Naive B cell (primary cell): ENCODE measurements at regions not wholly inside any gene's neighbourhood (a gene's known extent, or its start where the extent isn't known, plus 50 kb on each side); places are given as distances from the start of the nearest gene placed in this dataset.
A peak's percentile ranks its signal among the peaks of the same experiment; 100 is the strongest.

ENCODE experiments used
- ATAC-seq, 2 donors: fragments of 150-1000 bp; cut with Tn5 transposase; 2 replicates each; pipeline ENCODE4 v1.10.0; 2021; ENCODE audit warnings: low read depth in 2 of 2, mild to moderate bottlenecking in 2 of 2, moderate library complexity in 2 of 2
- DNase-seq: peaks from one replicate; pipeline ENCODE4 v3.0.0; 2022
- H3K27ac Mint-ChIP-seq, 6 donors: one replicate each; pipeline ENCODE4 v1.8.0; 2020 to 2022; ENCODE audit warnings: mild to moderate bottlenecking in 6 of 6, mixed read lengths in 6 of 6, moderate library complexity in 5 of 6, inconsistent platforms in 2 of 6
- H3K27me3 Mint-ChIP-seq, 3 donors: one replicate each; pipeline ENCODE4 v1.8.0; 2021 to 2022; ENCODE audit warnings: mixed read lengths in 3 of 3, mild to moderate bottlenecking in 1 of 3
- H3K36me3 Mint-ChIP-seq, 2 donors: one replicate each; pipeline ENCODE4 v1.8.0; 2020 to 2022; ENCODE audit warnings: mixed read lengths in 2 of 2, inconsistent platforms in 1 of 2, mild to moderate bottlenecking in 1 of 2
- H3K4me1 Mint-ChIP-seq, 3 donors: one replicate each; pipeline ENCODE4 v1.8.0; 2020 to 2022; ENCODE audit warnings: mixed read lengths in 3 of 3, inconsistent platforms in 1 of 3, mild to moderate bottlenecking in 1 of 3, moderate library complexity in 1 of 3
- H3K4me3 Mint-ChIP-seq, 8 donors: one replicate each; pipeline ENCODE4 v1.8.0; 2020 to 2022; ENCODE audit warnings: mild to moderate bottlenecking in 8 of 8, mixed read lengths in 8 of 8, moderate library complexity in 8 of 8, inconsistent platforms in 2 of 8
- H3K9me3 Mint-ChIP-seq, 7 donors: one replicate each; pipeline ENCODE4 v1.8.0; 2020 to 2022; ENCODE audit warnings: mixed read lengths in 7 of 7, mild to moderate bottlenecking in 5 of 7, inconsistent platforms in 2 of 7, moderate library complexity in 1 of 7

DNA sequence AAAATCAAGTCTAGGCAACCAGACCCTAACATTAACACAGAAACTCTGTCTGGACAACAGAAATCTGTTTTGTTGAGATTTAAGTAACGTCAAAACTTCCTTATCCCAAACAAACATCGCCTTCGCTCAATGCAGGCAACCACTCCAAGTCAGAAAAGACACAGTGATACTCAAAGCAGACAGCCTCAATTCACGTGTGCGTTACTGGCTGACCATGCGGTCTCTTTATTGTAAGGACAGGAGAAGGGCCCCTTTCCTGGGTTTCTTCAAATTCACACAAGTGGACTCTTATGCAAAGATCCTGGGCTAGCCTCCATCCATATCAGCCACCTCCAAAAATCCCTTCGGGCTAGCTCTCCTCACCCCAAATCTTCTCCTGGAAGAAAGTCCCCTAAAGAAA is 467.7 kb downstream of the SOX9 start:
- Mint-ChIP-seq H3K4me1 (peaks cover 8 to 19% (median 13%) of the 10 kb centered on the region in 3 donors), H3K27me3 (peaks cover 42 to 52% (median 48%) of the 10 kb centered on the region in 3 donors), H3K4me3 (no peak overlapping the region), H3K27ac (no peak overlapping the region), H3K9me3 (peaks cover 0 to 3% (median 0%) of the 10 kb centered on the region in 7 donors), H3K36me3 (no peaks in the 10 kb centered on the region)
- no peak for ATAC-seq
- DNase-seq: no peak

DNA sequence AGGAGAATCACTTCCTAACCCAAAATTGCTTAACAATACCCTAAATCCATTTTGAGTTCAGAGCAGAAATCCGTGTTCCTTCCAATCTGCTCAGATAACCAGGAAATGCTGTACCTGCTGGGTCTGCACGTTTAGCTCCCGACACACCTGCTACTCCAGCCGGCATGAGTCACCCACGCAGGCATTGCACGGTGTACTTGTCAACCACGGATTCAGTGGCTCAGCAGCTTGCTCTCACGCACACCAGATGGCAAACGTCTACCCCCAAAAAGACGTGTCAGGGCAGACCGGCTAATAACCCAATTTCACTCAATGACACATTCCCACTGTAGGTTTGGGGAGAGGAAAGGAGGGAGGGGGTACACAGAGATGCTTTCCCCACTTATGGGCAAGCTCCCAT is 468.1 kb downstream of the SOX9 start:
- H3K4me1 Mint-ChIP-seq: peaks cover 8 to 19% (median 13%) of the 10 kb centered on the region in 3 donors
- peaks cover 46 to 56% (median 49%) of the 10 kb centered on the region in 3 donors for H3K27me3 Mint-ChIP-seq
- DNase-seq: no peak
- no peaks in the 10 kb centered on the region for H3K36me3 Mint-ChIP-seq
- H3K9me3 Mint-ChIP-seq: peaks cover 0 to 3% (median 0%) of the 10 kb centered on the region in 7 donors
- ATAC-seq: no peak
- H3K27ac Mint-ChIP-seq: no peak overlapping the region
- no peak overlapping the region for H3K4me3 Mint-ChIP-seq

DNA sequence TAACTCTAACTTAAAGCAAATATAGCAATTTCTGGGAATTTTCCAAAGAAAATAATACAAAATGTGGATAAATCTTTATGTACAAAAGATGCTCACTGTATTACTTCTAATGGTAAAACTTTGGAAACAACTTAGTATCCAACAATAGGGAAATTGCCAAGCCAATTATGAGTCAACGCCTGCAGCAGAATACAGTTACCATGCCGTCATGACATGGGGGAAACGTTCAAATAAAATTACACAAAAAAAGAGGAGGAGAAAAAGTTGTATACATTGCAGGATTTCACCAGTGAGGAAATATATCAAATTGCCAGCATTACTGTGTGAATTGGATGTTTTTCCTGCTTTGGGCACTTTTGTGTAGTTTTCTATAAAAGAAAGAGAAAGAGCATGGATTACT is 469.6 kb downstream of the SOX9 start:
- Mint-ChIP-seq H3K36me3 (no peaks in the 10 kb centered on the region), H3K4me3 (peak overlapping the region in 6 of 8 donors; percentile 24 to 58 (median 44)), H3K4me1 (peaks cover 8 to 19% (median 13%) of the 10 kb centered on the region in 3 donors), H3K27ac (no peak overlapping the region), H3K27me3 (peaks cover 57 to 60% (median 60%) of the 10 kb centered on the region in 3 donors), H3K9me3 (peaks cover 0 to 3% (median 0%) of the 10 kb centered on the region in 7 donors)
- DNase-seq (no peak), ATAC-seq (no peak)

GRCh38 chr17:72590882-72591281 is 470.1 kb downstream of the SOX9 start:
- Mint-ChIP-seq H3K9me3 (peaks cover 0 to 6% (median 0%) of the 10 kb centered on the region in 7 donors), H3K27ac (no peak overlapping the region), H3K4me3 (peak overlapping the region in 5 of 8 donors; percentile 14 to 79 (median 66)), H3K36me3 (no peaks in the 10 kb centered on the region), H3K4me1 (peaks cover 8 to 19% (median 13%) of the 10 kb centered on the region in 3 donors), H3K27me3 (peaks cover 57 to 62% (median 57%) of the 10 kb centered on the region in 3 donors)
- DNase-seq (no peak), ATAC-seq (no peak)

GRCh38 chr17:72591289-72592241 is 470.7 kb downstream of the SOX9 start:
- peaks cover 8 to 19% (median 13%) of the 10 kb centered on the region in 3 donors for H3K4me1 Mint-ChIP-seq
- H3K36me3 Mint-ChIP-seq: no peaks in the 10 kb centered on the region
- peaks cover 56 to 59% (median 59%) of the 10 kb centered on the region in 3 donors for H3K27me3 Mint-ChIP-seq
- ATAC-seq (no peak), DNase-seq (no peak)
- H3K4me3 Mint-ChIP-seq: peak overlapping the region in 7 of 8 donors; percentile 66 to 87 (median 78)
- peaks cover 0 to 6% (median 0%) of the 10 kb centered on the region in 7 donors for H3K9me3 Mint-ChIP-seq
- H3K27ac Mint-ChIP-seq: no peak overlapping the region

DNA sequence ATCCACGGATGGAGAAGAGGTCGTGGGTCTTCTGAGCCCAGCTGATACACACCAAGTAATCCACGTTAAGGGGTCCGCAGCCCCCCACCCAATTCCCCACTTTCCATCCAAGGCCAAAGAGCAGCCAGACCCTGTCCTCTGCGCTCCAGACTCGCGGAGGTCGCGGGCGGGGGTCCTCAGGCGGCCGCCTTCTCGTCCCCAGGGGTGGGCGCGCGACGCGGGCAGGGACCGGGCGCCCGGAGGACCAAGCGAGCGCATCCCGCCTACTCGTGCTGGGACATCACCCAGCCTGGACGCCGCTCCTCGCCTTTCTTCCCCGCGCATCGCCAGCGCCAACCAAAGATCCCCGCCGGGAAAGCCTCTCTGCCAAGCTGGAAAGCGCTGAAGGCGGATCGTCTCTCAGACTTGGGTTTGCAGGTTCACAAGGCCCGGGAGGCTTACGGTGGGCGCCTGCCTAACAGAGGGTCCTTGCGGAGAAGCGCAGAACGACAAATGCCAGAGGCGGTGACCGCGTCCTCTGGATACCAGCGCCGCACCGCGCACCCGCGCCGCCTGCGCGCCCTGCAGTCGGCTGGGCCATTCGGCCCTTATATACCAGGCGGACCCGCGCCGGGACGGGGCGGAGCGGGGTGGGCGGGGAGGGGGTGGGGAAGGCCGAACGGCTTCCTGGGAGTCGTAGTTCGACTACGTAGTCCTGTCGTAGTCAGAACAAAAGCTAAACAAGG is 471.6 kb downstream of the SOX9 start:
- H3K36me3 Mint-ChIP-seq: no peaks in the 10 kb centered on the region
- peaks cover 0 to 6% (median 0%) of the 10 kb centered on the region in 7 donors for H3K9me3 Mint-ChIP-seq
- peaks cover 8 to 19% (median 13%) of the 10 kb centered on the region in 3 donors for H3K4me1 Mint-ChIP-seq
- peak overlapping the region in 7 of 8 donors; percentile 66 to 87 (median 78) for H3K4me3 Mint-ChIP-seq
- DNase-seq (no peak), ATAC-seq (no peak)
- H3K27me3 Mint-ChIP-seq: peaks cover 60 to 67% (median 64%) of the 10 kb centered on the region in 3 donors
- peak overlapping the region in 1 of 6 donors; percentile 8 for H3K27ac Mint-ChIP-seq

GRCh38 chr17:72592967-72593325 is 472.1 kb downstream of the SOX9 start:
- peaks cover 8 to 19% (median 13%) of the 10 kb centered on the region in 3 donors for H3K4me1 Mint-ChIP-seq
- DNase-seq (no peak), ATAC-seq (no peak)
- peaks cover 0 to 6% (median 0%) of the 10 kb centered on the region in 7 donors for H3K9me3 Mint-ChIP-seq
- no peak overlapping the region for H3K27ac Mint-ChIP-seq
- peak overlapping the region in 3 of 8 donors; percentile 1 to 77 (median 22) for H3K4me3 Mint-ChIP-seq
- no peaks in the 10 kb centered on the region for H3K36me3 Mint-ChIP-seq
- peaks cover 55 to 68% (median 66%) of the 10 kb centered on the region in 3 donors for H3K27me3 Mint-ChIP-seq

DNA sequence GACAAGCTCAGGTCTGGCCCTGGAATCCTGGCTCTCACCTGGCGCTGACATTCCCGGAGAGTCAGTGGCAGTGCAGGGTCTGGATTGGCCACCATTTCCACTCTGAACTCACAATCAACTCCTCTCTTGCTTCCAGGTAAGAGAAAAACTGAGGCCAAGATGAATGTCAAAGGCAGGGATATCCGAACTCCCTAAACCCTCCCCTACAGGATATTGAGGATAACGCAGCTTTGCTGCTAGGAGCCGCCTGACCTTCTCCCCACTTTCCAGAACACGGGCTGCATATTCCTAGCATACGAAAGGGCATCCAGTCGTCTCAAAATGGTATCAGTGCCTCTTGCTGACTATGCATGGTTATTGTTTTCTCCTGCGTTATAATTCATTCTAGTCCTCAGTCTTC is 473.4 kb downstream of the SOX9 start:
- H3K27ac Mint-ChIP-seq: no peak overlapping the region
- H3K4me1 Mint-ChIP-seq: peaks cover 8 to 19% (median 13%) of the 10 kb centered on the region in 3 donors
- no peak overlapping the region for H3K4me3 Mint-ChIP-seq
- DNase-seq: no peak
- no peak for ATAC-seq
- no peaks in the 10 kb centered on the region for H3K36me3 Mint-ChIP-seq
- H3K9me3 Mint-ChIP-seq: peaks cover 0 to 6% (median 0%) of the 10 kb centered on the region in 7 donors
- H3K27me3 Mint-ChIP-seq: peaks cover 48 to 61% (median 57%) of the 10 kb centered on the region in 3 donors
